ENCODE measurements at regions not wholly inside any gene's neighbourhood (a gene's known extent, or its start where the extent isn't known, plus 50 kb on each side); places are given as distances from the start of the nearest gene placed in this dataset.

DNA sequence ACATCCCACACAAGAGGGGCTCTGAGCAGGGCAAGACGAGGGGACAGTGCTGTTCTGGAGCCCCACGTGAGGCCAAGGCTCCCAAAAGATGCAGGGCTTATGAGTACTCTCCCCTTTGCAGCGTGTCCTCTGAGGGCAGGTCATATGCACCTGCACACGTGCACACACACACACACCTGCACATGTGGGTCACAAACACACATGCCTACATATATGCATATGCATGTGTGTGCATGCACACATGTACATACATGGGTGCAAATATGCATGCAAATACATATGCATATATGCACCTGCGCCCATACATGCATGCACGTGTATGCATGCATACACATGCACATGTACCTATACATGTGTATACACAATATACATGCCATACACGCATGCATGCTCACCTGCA, 197.9 kb downstream of the NPHP4 start:
- peaks cover 2% of the 10 kb centered on the region; the same call in 1 of the 2 replicates for H3K27me3 Mint-ChIP-seq (ENCODE audit: insufficient read depth)
- H3K4me1 Mint-ChIP-seq (ENCODE audit: low read depth) = no peaks in the 10 kb centered on the region
- H3K4me3 Mint-ChIP-seq = no peak overlapping the region
- H3K36me3 Mint-ChIP-seq (ENCODE audit: low read depth) = no peaks in the 10 kb centered on the region
- TF ChIP-seq, protein P1, sequence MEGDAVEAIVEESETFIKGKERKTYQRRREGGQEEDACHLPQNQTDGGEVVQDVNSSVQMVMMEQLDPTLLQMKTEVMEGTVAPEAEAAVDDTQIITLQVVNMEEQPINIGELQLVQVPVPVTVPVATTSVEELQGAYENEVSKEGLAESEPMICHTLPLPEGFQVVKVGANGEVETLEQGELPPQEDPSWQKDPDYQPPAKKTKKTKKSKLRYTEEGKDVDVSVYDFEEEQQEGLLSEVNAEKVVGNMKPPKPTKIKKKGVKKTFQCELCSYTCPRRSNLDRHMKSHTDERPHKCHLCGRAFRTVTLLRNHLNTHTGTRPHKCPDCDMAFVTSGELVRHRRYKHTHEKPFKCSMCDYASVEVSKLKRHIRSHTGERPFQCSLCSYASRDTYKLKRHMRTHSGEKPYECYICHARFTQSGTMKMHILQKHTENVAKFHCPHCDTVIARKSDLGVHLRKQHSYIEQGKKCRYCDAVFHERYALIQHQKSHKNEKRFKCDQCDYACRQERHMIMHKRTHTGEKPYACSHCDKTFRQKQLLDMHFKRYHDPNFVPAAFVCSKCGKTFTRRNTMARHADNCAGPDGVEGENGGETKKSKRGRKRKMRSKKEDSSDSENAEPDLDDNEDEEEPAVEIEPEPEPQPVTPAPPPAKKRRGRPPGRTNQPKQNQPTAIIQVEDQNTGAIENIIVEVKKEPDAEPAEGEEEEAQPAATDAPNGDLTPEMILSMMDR (IDR thresholded peaks at IDR 0.05) = no peak
- no peak for DNase-seq
- H3K9me3 Mint-ChIP-seq = peaks cover 51% of the 10 kb centered on the region
- H3K27ac Mint-ChIP-seq = no peak overlapping the region

DNA sequence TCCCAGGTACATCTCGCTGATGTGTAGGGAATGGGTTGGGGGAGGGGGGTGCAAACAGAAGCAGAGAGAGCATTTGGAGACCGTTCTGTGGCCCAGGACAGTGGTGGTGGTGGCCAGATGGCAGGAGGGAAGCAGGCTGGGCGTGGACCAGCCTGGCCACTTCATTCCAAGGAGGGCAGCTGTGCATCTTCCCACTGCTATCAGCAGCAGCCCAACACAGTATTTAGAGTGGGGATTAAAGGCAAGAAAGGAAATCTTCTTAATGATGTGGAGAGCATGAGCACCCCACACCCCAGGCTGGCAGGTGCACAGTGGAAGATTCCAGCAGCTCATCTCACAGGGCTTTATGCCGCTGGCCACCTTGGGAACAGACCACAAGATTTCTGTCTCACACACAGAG, 198.7 kb downstream of the NPHP4 start:
- Mint-ChIP-seq H3K9me3 (peaks cover 51% of the 10 kb centered on the region), H3K27me3 (ENCODE audit: insufficient read depth) (peaks cover 2% of the 10 kb centered on the region; the same call in 1 of the 2 replicates), H3K36me3 (ENCODE audit: low read depth) (no peaks in the 10 kb centered on the region), H3K4me1 (ENCODE audit: low read depth) (no peaks in the 10 kb centered on the region), H3K4me3 (no peak overlapping the region), H3K27ac (no peak overlapping the region)
- DNase-seq = no peak
- TF ChIP-seq, protein P1 (IDR thresholded peaks at IDR 0.05) = no peak

DNA sequence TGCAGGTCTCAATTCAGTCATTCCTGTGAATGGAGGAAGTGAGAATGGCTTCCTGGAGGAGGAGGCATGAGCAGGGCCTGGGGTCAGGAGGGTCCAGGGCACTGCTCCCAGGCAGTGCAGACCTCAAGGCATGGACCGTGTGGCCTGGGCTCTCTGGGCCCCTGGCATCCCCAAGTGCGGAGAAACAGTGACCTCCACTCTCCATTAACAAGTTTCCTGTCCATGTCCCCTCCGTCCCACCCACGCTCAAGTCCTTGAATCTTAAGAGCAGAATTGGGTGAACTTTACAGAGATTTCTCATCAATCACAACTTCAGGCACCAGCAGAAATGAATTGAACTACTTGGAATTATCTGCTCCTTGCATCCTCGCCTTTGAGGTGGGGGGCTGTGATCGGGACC, 211.1 kb downstream of the NPHP4 start:
- Mint-ChIP-seq H3K9me3 (peaks cover 47% of the 10 kb centered on the region), H3K36me3 (ENCODE audit: low read depth) (no peaks in the 10 kb centered on the region; the same call in none of the 2 replicates), H3K27me3 (ENCODE audit: insufficient read depth) (no peaks in the 10 kb centered on the region), H3K4me3 (no peak overlapping the region), H3K27ac (no peak overlapping the region), H3K4me1 (ENCODE audit: low read depth) (no peaks in the 10 kb centered on the region)
- TF ChIP-seq, protein P1 (IDR thresholded peaks at IDR 0.05) = no peak
- no peak for DNase-seq

DNA sequence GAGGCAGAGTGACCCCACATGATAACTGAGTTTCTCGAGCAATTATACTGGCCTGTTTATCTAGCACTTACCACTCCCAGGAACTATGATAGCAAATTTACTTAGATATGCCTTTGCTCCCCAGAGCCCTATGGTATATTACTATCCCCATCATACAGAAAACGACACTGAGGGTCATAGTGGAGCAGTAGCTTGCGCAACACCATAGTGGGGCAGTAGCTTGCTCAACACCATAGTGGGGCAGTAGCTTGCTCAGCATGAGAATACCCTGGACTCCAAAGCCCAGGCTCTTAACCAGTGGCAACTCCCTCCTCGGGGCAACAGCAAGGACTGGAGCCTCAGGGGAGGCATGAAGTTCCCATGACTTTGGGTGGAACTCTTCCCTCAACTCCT, 211.9 kb downstream of the NPHP4 start:
- H3K4me1 Mint-ChIP-seq (ENCODE audit: low read depth) = no peaks in the 10 kb centered on the region
- H3K27ac Mint-ChIP-seq = no peak overlapping the region
- H3K9me3 Mint-ChIP-seq = peaks cover 40% of the 10 kb centered on the region
- H3K27me3 Mint-ChIP-seq (ENCODE audit: insufficient read depth) = no peaks in the 10 kb centered on the region; the same call in 1 of the 2 replicates
- no peak for DNase-seq
- no peak overlapping the region for H3K4me3 Mint-ChIP-seq
- H3K36me3 Mint-ChIP-seq (ENCODE audit: low read depth) = no peaks in the 10 kb centered on the region; the same call in none of the 2 replicates
- TF ChIP-seq, protein P1 (IDR thresholded peaks at IDR 0.05) = no peak

DNA sequence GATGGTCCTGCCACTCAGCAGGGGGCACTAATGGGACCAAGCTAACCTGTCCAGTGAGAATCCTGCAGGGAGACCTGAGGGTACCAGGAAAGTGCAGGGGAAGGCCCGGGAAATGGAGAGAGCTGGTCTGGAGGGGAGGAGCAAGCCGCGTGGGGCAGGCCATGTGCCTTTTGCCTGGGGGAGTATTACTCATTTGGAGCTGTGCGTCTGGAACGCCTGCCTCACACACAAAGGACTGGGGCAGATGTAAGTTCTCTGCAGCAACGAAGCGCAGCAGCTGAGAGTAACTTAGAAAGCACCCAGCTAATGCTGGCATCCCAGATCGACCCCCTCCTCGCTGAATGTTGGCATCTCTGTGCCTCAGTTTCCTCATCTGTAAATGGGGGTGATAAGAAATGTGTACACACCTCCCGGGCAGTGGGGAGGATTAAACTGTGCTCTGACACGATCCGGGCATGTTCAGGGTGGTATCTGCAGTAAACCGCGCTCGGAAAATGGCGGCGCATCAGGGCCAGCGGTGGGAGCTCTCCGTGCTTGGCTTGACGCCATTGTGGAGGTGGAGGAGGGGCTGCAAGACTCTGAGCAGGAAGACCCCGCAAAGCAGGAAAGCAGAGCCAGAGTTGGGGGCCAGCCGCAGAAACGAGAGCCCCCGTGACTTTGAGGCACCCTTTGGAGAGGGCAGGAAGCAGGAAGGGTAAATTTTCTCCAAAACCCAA, 212.5 kb downstream of the NPHP4 start:
- TF ChIP-seq, protein P1 (IDR thresholded peaks at IDR 0.05) = no peak
- peaks cover 42% of the 10 kb centered on the region for H3K9me3 Mint-ChIP-seq
- no peaks in the 10 kb centered on the region; the same call in 1 of the 2 replicates for H3K27me3 Mint-ChIP-seq (ENCODE audit: insufficient read depth)
- no peak overlapping the region for H3K4me3 Mint-ChIP-seq
- no peaks in the 10 kb centered on the region for H3K4me1 Mint-ChIP-seq (ENCODE audit: low read depth)
- H3K27ac Mint-ChIP-seq = no peak overlapping the region
- DNase-seq = no peak
- H3K36me3 Mint-ChIP-seq (ENCODE audit: low read depth) = no peaks in the 10 kb centered on the region; the same call in none of the 2 replicates
